ENCODE measurements at regions not wholly inside any gene's neighbourhood (a gene's known extent, or its start where the extent isn't known, plus 50 kb on each side); places are given as distances from the start of the nearest gene placed in this dataset.

DNA sequence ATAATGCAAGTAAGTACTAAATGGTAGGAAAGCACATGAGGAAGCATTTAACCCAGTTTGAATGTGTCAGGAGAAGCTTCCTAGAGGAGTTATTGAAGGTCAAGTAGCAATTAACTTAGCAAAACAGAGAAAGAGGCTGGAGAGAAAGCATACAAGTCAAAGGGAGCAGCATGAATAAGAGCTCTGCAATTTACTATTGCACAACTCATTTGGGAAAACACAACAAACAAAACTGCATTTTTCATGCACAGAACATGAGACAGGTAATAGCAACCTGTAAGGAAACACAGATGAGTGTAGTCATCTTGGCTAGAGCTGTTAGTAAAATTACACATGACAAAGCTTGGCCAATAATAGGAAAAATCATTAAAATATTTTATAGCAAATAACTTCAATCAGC, 538.1 kb downstream of the PPP4R3C start:
- TF ChIP-seq, protein P1, sequence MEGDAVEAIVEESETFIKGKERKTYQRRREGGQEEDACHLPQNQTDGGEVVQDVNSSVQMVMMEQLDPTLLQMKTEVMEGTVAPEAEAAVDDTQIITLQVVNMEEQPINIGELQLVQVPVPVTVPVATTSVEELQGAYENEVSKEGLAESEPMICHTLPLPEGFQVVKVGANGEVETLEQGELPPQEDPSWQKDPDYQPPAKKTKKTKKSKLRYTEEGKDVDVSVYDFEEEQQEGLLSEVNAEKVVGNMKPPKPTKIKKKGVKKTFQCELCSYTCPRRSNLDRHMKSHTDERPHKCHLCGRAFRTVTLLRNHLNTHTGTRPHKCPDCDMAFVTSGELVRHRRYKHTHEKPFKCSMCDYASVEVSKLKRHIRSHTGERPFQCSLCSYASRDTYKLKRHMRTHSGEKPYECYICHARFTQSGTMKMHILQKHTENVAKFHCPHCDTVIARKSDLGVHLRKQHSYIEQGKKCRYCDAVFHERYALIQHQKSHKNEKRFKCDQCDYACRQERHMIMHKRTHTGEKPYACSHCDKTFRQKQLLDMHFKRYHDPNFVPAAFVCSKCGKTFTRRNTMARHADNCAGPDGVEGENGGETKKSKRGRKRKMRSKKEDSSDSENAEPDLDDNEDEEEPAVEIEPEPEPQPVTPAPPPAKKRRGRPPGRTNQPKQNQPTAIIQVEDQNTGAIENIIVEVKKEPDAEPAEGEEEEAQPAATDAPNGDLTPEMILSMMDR (IDR thresholded peaks at IDR 0.05), result no peak
- TF ChIP-seq POLR2A (IDR thresholded peaks at IDR 0.05), result no peak

All from Peyer's patch (tissue), 4 donors.